GM10266 (cell line): ENCODE measurements at regions not wholly inside any gene's neighbourhood (a gene's known extent, or its start where the extent isn't known, plus 50 kb on each side); places are given as distances from the start of the nearest gene placed in this dataset.

Source experiments
- DNase-seq: peaks from one replicate; pipeline ENCODE4 v3.0.0; 2012; ENCODE audit errors: extremely low spot score
- TF ChIP-seq, protein P1 (sequence below): IDR thresholded peaks from 2 replicates; pipeline ENCODE4 v1.5.1; 2012; ENCODE audit warnings: mild to moderate bottlenecking, low read depth; ENCODE audit not compliant: control insufficient read depth, insufficient read depth; ENCODE audit errors: missing control alignments

DNA sequence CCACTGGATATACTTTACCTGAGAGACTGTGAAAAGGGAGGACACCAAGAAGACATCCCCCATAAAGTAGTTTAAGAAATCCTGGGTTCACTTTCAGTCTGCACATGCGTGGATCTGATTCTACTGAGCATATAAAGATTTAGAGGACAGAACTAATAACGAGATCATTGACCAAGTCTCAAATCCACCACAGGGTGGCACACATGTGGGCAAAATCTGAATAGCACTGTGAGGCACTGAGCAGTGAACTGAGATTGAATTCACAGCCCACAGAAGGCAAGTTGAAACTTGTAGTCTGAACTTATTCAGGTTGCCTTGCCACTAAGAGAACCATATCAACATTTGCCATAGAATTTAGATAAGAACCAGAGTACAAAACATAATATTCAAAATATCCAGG, 818.6 kb downstream of the GRID1 start:
- peak; percentile 9 for DNase-seq
- TF ChIP-seq, protein P1, sequence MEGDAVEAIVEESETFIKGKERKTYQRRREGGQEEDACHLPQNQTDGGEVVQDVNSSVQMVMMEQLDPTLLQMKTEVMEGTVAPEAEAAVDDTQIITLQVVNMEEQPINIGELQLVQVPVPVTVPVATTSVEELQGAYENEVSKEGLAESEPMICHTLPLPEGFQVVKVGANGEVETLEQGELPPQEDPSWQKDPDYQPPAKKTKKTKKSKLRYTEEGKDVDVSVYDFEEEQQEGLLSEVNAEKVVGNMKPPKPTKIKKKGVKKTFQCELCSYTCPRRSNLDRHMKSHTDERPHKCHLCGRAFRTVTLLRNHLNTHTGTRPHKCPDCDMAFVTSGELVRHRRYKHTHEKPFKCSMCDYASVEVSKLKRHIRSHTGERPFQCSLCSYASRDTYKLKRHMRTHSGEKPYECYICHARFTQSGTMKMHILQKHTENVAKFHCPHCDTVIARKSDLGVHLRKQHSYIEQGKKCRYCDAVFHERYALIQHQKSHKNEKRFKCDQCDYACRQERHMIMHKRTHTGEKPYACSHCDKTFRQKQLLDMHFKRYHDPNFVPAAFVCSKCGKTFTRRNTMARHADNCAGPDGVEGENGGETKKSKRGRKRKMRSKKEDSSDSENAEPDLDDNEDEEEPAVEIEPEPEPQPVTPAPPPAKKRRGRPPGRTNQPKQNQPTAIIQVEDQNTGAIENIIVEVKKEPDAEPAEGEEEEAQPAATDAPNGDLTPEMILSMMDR, result peak; percentile 25
